GM10266 (cell line): ENCODE measurements at regions not wholly inside any gene's neighbourhood (a gene's known extent, or its start where the extent isn't known, plus 50 kb on each side); places are given as distances from the start of the nearest gene placed in this dataset.
A peak's percentile ranks its signal among the peaks of the same experiment; 100 is the strongest.

Source experiments
- DNase-seq: peaks from one replicate; pipeline ENCODE4 v3.0.0; 2012; ENCODE audit errors: extremely low spot score
- CTCF ChIP-seq: IDR thresholded peaks from 2 replicates; pipeline ENCODE4 v1.5.1; 2012; ENCODE audit warnings: mild to moderate bottlenecking, low read depth; ENCODE audit not compliant: control insufficient read depth, insufficient read depth; ENCODE audit errors: missing control alignments

GRCh38 chr10:124222318-124222987, 129.1 kb upstream of the CHST15 start:
- no peak for DNase-seq
- TF ChIP-seq CTCF, result no peak

- no peak for TF ChIP-seq CTCF
- peak; percentile 60 for DNase-seq
These were observed 128.2 kb upstream of the CHST15 start for GRCh38 chr10:124221356-124222317.

GRCh38 chr10:124220971-124221355, 127.6 kb upstream of the CHST15 start:
- TF ChIP-seq CTCF, result no peak
- DNase-seq, result no peak

- DNase-seq, result no peak
- TF ChIP-seq CTCF, result no peak
These were observed 127.1 kb upstream of the CHST15 start for GRCh38 chr10:124220547-124220946.

GRCh38 chr10:124219655-124220054, 126.3 kb upstream of the CHST15 start:
- no peak for DNase-seq

GRCh38 chr10:124219062-124219461, 125.7 kb upstream of the CHST15 start:
- no peak for DNase-seq
- TF ChIP-seq CTCF, result no peak

More at GRCh38 chr10:124219655-124220054, 126.3 kb upstream of the CHST15 start:
- no peak for TF ChIP-seq CTCF
